Transverse colon (tissue), 4 donors: ENCODE measurements at regions not wholly inside any gene's neighbourhood (a gene's known extent, or its start where the extent isn't known, plus 50 kb on each side); places are given as distances from the start of the nearest gene placed in this dataset.
"Not testable (repeated sequence)": the region's sequence is repeated elsewhere in the genome, so short reads cannot be mapped to it uniquely, and the experiment has no call there.

Source experiments
- CTCF ChIP-seq, 5 experiments: fragments of 200-600 bp in 3 of 5; fragments of 450-650 bp in 2 of 5; sonication (generic) in 3 of 5; IDR thresholded peaks; 1 replicate in 2 of 5; 2 replicates in 3 of 5; pipeline ENCODE4 v1.5.1; 2016 to 2017; ENCODE audit warnings: antibody characterized with exemption in 5 of 5, inconsistent platforms in 3 of 5, mild to moderate bottlenecking in 2 of 5, moderate library complexity in 1 of 5
- EP300 ChIP-seq: sonication (generic); formaldehyde crosslinking; IDR thresholded peaks from one replicate; pipeline ENCODE4 v1.6.1; 2017; ENCODE audit warnings: antibody characterized with exemption, low read depth
- POLR2AphosphoS5 ChIP-seq, 3 donors: sonication (generic); formaldehyde crosslinking; IDR thresholded peaks; one replicate each; pipeline ENCODE4 v1.6.1; 2016; ENCODE audit warnings: antibody characterized with exemption in 3 of 3

DNA sequence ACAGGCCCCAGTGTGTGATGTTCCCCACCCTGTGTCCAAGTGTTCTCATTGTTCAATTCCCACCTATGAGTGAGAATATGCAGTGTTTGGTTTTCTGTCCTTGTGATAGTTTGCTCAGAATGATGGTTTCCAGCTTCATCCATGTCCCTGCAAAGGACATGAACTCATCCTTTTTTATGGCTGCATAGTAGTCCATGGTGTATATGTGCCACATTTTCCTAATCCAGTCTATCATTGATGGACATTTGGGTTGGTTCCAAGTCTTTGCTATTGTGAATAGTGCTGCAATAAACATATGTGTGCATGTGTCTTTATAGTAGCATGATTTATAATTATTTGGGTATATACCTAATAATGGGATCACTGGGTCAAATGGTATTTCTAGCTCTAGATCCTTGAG lies 115.0 kb upstream of the TBX18 start:
- TF ChIP-seq EP300; CTCF (IDR thresholded peaks at IDR 0.05); POLR2AphosphoS5 (IDR thresholded peaks at IDR 0.05): not testable (repeated sequence)
